PC-3 (cell line): ENCODE measurements at regions not wholly inside any gene's neighbourhood (a gene's known extent, or its start where the extent isn't known, plus 50 kb on each side); places are given as distances from the start of the nearest gene placed in this dataset.

Source experiments
- EZH2 ChIP-seq: fragments of 300-600 bp; sonication (generic); IDR thresholded peaks from one replicate; pipeline ENCODE4 v1.6.1; 2017; ENCODE audit warnings: antibody characterized with exemption, mild to moderate bottlenecking, low read length; ENCODE audit not compliant: unreplicated experiment
- EZH2phosphoT487 ChIP-seq: fragments of 300-600 bp; sonication (generic); IDR thresholded peaks from 2 replicates; pipeline ENCODE4 v1.6.1; 2018; ENCODE audit warnings: mild to moderate bottlenecking, antibody characterized with exemption, low read length, borderline replicate concordance
- TF ChIP-seq, protein P1 (sequence below): fragments of 300-600 bp; sonication (generic); conservative IDR thresholded peaks from 2 replicates; pipeline ENCODE4 v1.5.1; 2017; ENCODE audit warnings: antibody characterized with exemption, low read depth, mild to moderate bottlenecking, low read length

DNA sequence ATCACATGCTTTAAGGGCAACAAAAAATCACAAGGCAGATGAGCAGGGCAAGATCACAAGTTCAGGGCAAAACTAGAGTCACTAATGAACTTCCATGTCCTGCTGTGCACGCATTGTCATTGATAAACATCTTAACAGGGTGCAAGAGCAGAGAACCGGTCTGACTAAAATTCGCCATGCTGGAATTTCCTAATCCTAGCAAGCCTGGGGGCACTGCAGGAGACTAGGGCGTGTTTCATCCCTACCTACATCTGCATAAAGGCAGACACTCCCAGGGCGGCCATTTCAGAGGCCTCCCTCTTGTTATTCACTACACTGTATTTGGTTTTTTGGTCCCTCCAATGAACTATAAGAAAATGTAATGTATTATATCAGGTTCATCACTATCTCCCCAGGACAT lies 203.6 kb downstream of the ARHGEF9 start:
- TF ChIP-seq, protein P1, sequence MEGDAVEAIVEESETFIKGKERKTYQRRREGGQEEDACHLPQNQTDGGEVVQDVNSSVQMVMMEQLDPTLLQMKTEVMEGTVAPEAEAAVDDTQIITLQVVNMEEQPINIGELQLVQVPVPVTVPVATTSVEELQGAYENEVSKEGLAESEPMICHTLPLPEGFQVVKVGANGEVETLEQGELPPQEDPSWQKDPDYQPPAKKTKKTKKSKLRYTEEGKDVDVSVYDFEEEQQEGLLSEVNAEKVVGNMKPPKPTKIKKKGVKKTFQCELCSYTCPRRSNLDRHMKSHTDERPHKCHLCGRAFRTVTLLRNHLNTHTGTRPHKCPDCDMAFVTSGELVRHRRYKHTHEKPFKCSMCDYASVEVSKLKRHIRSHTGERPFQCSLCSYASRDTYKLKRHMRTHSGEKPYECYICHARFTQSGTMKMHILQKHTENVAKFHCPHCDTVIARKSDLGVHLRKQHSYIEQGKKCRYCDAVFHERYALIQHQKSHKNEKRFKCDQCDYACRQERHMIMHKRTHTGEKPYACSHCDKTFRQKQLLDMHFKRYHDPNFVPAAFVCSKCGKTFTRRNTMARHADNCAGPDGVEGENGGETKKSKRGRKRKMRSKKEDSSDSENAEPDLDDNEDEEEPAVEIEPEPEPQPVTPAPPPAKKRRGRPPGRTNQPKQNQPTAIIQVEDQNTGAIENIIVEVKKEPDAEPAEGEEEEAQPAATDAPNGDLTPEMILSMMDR: no peak
- TF ChIP-seq EZH2phosphoT487: no peak
- TF ChIP-seq EZH2: no peak
